Muscle of leg (tissue), 3 donors: ENCODE measurements at regions not wholly inside any gene's neighbourhood (a gene's known extent, or its start where the extent isn't known, plus 50 kb on each side); places are given as distances from the start of the nearest gene placed in this dataset.

Experiments used
- DNase-seq: peaks from one replicate; pipeline ENCODE4 v3.0.0; 2013
- H3K27ac ChIP-seq: one replicate; pipeline ENCODE4 v1.5.1; 2013; ENCODE audit warnings: mild to moderate bottlenecking, low read length, control low read depth
- H3K27me3 ChIP-seq: one replicate; pipeline ENCODE4 v1.6.1; 2013; ENCODE audit warnings: low read length; ENCODE audit not compliant: control insufficient read depth, insufficient read depth
- H3K36me3 ChIP-seq: one replicate; pipeline ENCODE4 v1.6.1; 2013; ENCODE audit warnings: low read length; ENCODE audit not compliant: control insufficient read depth, insufficient read depth
- H3K4me1 ChIP-seq: one replicate; pipeline ENCODE4 v1.6.1; 2013; ENCODE audit warnings: low read length; ENCODE audit not compliant: control insufficient read depth, insufficient read depth
- H3K4me3 ChIP-seq: one replicate; pipeline ENCODE4 v1.5.1; 2013; ENCODE audit warnings: low read length, control low read depth
- H3K9me3 ChIP-seq: replicated peaks from 2 replicates; pipeline ENCODE4 v1.6.1; 2013; ENCODE audit warnings: low read depth, low read length; ENCODE audit not compliant: control insufficient read depth
- WGBS: methylation state at CpG from one replicate; pipeline ENCODE4 v1.1.5; 2013; ENCODE audit warnings: missing lambda C conversion rate; ENCODE audit not compliant: insufficient coverage; 5-methylcytosine and 5-hydroxymethylcytosine counted together

GRCh38 chr13:80965097-80965496 is 624.2 kb upstream of the SPRY2 start:
- H3K4me1 ChIP-seq = no peaks in the 10 kb centered on the region
- H3K36me3 ChIP-seq = no peaks in the 10 kb centered on the region
- H3K27me3 ChIP-seq = no peaks in the 10 kb centered on the region
- no peaks in the 10 kb centered on the region for H3K9me3 ChIP-seq
- no peak for DNase-seq
- H3K27ac ChIP-seq = no peak overlapping the region
- H3K4me3 ChIP-seq = no peak overlapping the region

- Histone ChIP-seq H3K4me1 (no peaks in the 10 kb centered on the region), H3K4me3 (no peak overlapping the region), H3K9me3 (no peaks in the 10 kb centered on the region), H3K27me3 (no peaks in the 10 kb centered on the region), H3K36me3 (no peaks in the 10 kb centered on the region), H3K27ac (no peak overlapping the region)
- peak; percentile 41 for DNase-seq
- no CpG with 5 or more reads among the region's 1 CpG for WGBS
Observed at GRCh38 chr13:80962855-80963254, 621.9 kb upstream of the SPRY2 start.

GRCh38 chr13:80962173-80962572 is 621.2 kb upstream of the SPRY2 start:
- Histone ChIP-seq H3K27me3 (no peaks in the 10 kb centered on the region), H3K4me1 (no peaks in the 10 kb centered on the region), H3K27ac (no peak overlapping the region), H3K9me3 (no peaks in the 10 kb centered on the region), H3K36me3 (no peaks in the 10 kb centered on the region), H3K4me3 (no peak overlapping the region)
- 100% methylated on average over 1 of the region's 7 CpGs for WGBS
- DNase-seq = no peak

- H3K27me3 ChIP-seq = no peaks in the 10 kb centered on the region
- no peaks in the 10 kb centered on the region for H3K4me1 ChIP-seq
- no peak overlapping the region for H3K4me3 ChIP-seq
- H3K9me3 ChIP-seq = no peaks in the 10 kb centered on the region
- DNase-seq = peak; percentile 63
- no peak overlapping the region for H3K27ac ChIP-seq
- no peaks in the 10 kb centered on the region for H3K36me3 ChIP-seq
- WGBS = no CpG with 5 or more reads among the region's 3 CpGs
Observed at GRCh38 chr13:80957019-80957655, 616.2 kb upstream of the SPRY2 start.

GRCh38 chr13:80955501-80955900 is 614.6 kb upstream of the SPRY2 start:
- no peaks in the 10 kb centered on the region for H3K9me3 ChIP-seq
- no peaks in the 10 kb centered on the region for H3K36me3 ChIP-seq
- H3K27me3 ChIP-seq = no peaks in the 10 kb centered on the region
- H3K4me3 ChIP-seq = no peak overlapping the region
- DNase-seq = no peak
- no peak overlapping the region for H3K27ac ChIP-seq
- no peaks in the 10 kb centered on the region for H3K4me1 ChIP-seq

- WGBS = 100% methylated on average over 1 of the region's 2 CpGs
- no peak for DNase-seq
- H3K9me3 ChIP-seq = no peaks in the 10 kb centered on the region
Observed at GRCh38 chr13:80952158-80952557, 611.2 kb upstream of the SPRY2 start.

GRCh38 chr13:80946008-80946802 is 605.3 kb upstream of the SPRY2 start:
- no peak overlapping the region for H3K27ac ChIP-seq
- H3K9me3 ChIP-seq = no peaks in the 10 kb centered on the region
- H3K36me3 ChIP-seq = no peaks in the 10 kb centered on the region
- no peaks in the 10 kb centered on the region for H3K4me1 ChIP-seq
- no CpG with 5 or more reads among the region's 4 CpGs for WGBS
- no peak for DNase-seq
- H3K4me3 ChIP-seq = no peak overlapping the region
- H3K27me3 ChIP-seq = no peaks in the 10 kb centered on the region

More at GRCh38 chr13:80952158-80952557, 611.2 kb upstream of the SPRY2 start:
- no peaks in the 10 kb centered on the region for H3K36me3 ChIP-seq
- no peaks in the 10 kb centered on the region for H3K4me1 ChIP-seq
- no peak overlapping the region for H3K4me3 ChIP-seq
- no peaks in the 10 kb centered on the region for H3K27me3 ChIP-seq
- no peak overlapping the region for H3K27ac ChIP-seq

GRCh38 chr13:80945328-80945727 is 604.4 kb upstream of the SPRY2 start:
- no CpG with 5 or more reads among the region's 3 CpGs for WGBS

GRCh38 chr13:80939581-80939980 is 598.7 kb upstream of the SPRY2 start:
- H3K9me3 ChIP-seq = no peaks in the 10 kb centered on the region
- H3K27ac ChIP-seq = no peak overlapping the region
- H3K4me1 ChIP-seq = no peaks in the 10 kb centered on the region
- H3K4me3 ChIP-seq = no peak overlapping the region
- H3K36me3 ChIP-seq = no peaks in the 10 kb centered on the region
- DNase-seq = no peak
- WGBS = 89% methylated on average over 2 of the region's 2 CpGs
- H3K27me3 ChIP-seq = no peaks in the 10 kb centered on the region

More at GRCh38 chr13:80945328-80945727, 604.4 kb upstream of the SPRY2 start:
- Histone ChIP-seq H3K36me3 (no peaks in the 10 kb centered on the region), H3K27ac (no peak overlapping the region), H3K4me1 (no peaks in the 10 kb centered on the region), H3K4me3 (no peak overlapping the region), H3K27me3 (no peaks in the 10 kb centered on the region), H3K9me3 (no peaks in the 10 kb centered on the region)
- peak; percentile 33 for DNase-seq

- WGBS = no CpG with 5 or more reads among the region's 2 CpGs
- Histone ChIP-seq H3K4me1 (no peaks in the 10 kb centered on the region), H3K27me3 (no peaks in the 10 kb centered on the region), H3K4me3 (no peak overlapping the region), H3K36me3 (no peaks in the 10 kb centered on the region), H3K27ac (no peak overlapping the region), H3K9me3 (no peaks in the 10 kb centered on the region)
- DNase-seq = peak; percentile 54
Observed at GRCh38 chr13:80931766-80932165, 590.8 kb upstream of the SPRY2 start.
